HEK293 (cell line): ENCODE measurements at regions not wholly inside any gene's neighbourhood (a gene's known extent, or its start where the extent isn't known, plus 50 kb on each side); places are given as distances from the start of the nearest gene placed in this dataset.

Experiments used
- GLIS1 ChIP-seq: fragments of 450-650 bp; formaldehyde crosslinking; IDR thresholded peaks from 2 replicates; pipeline ENCODE4 v1.5.1; 2016; ENCODE audit warnings: missing biosample characterization, missing genetic modification characterization
- OSR2 ChIP-seq: fragments of 450-650 bp; formaldehyde crosslinking; IDR thresholded peaks from 2 replicates; pipeline ENCODE4 v1.5.1; 2016; ENCODE audit warnings: missing biosample characterization, missing genetic modification characterization
- PRDM1 ChIP-seq: fragments of 450-650 bp; formaldehyde crosslinking; IDR thresholded peaks from 2 replicates; pipeline ENCODE4; 2016; ENCODE audit warnings: missing biosample characterization, missing genetic modification characterization
- RBAK ChIP-seq: fragments of 450-650 bp; formaldehyde crosslinking; IDR thresholded peaks from 2 replicates; pipeline ENCODE4 v1.5.1; 2016; ENCODE audit warnings: missing biosample characterization, missing genetic modification characterization
- SCRT2 ChIP-seq: fragments of 450-650 bp; formaldehyde crosslinking; IDR thresholded peaks from 2 replicates; pipeline ENCODE4 v1.5.1; 2016; ENCODE audit warnings: missing biosample characterization, missing genetic modification characterization
- SP7 ChIP-seq: fragments of 450-650 bp; formaldehyde crosslinking; IDR thresholded peaks from 2 replicates; pipeline ENCODE4 v1.5.1; 2016; ENCODE audit warnings: missing biosample characterization, missing genetic modification characterization
- TRIM28 ChIP-seq: IDR thresholded peaks from 2 replicates; pipeline ENCODE4 v1.6.1; 2011; ENCODE audit warnings: low read length, control low read depth, borderline replicate concordance
- ZBTB1 ChIP-seq: fragments of 450-650 bp; formaldehyde crosslinking; IDR thresholded peaks from 2 replicates; pipeline ENCODE4 v1.5.1; 2016; ENCODE audit warnings: missing biosample characterization, missing genetic modification characterization
- ZBTB20 ChIP-seq: fragments of 450-650 bp; formaldehyde crosslinking; IDR thresholded peaks from 2 replicates; pipeline ENCODE4 v1.5.1; 2016; ENCODE audit warnings: missing biosample characterization, missing genetic modification characterization
- ZBTB48 ChIP-seq: fragments of 450-650 bp; formaldehyde crosslinking; IDR thresholded peaks from 2 replicates; pipeline ENCODE4 v1.5.1; 2016; ENCODE audit warnings: missing biosample characterization, missing genetic modification characterization
- ZFP3 ChIP-seq: fragments of 450-650 bp; formaldehyde crosslinking; IDR thresholded peaks from 2 replicates; pipeline ENCODE4 v1.5.1; 2016; ENCODE audit warnings: low read depth, missing biosample characterization, missing genetic modification characterization
- ZFP69B ChIP-seq: fragments of 450-650 bp; formaldehyde crosslinking; IDR thresholded peaks from 2 replicates; pipeline ENCODE4 v1.5.1; 2016; ENCODE audit warnings: missing biosample characterization, missing genetic modification characterization
- ZIC2 ChIP-seq: fragments of 450-650 bp; formaldehyde crosslinking; IDR thresholded peaks from 2 replicates; pipeline ENCODE4 v1.5.1; 2016; ENCODE audit warnings: missing biosample characterization, missing genetic modification characterization
- ZNF10 ChIP-seq: fragments of 450-650 bp; formaldehyde crosslinking; IDR thresholded peaks from 2 replicates; pipeline ENCODE4 v1.5.1; 2017; ENCODE audit warnings: missing biosample characterization, missing genetic modification characterization
- ZNF114 ChIP-seq: fragments of 450-650 bp; formaldehyde crosslinking; IDR thresholded peaks from 2 replicates; pipeline ENCODE4 v1.5.0; 2017; ENCODE audit warnings: missing biosample characterization, missing genetic modification characterization
- ZNF174 ChIP-seq: fragments of 450-650 bp; formaldehyde crosslinking; IDR thresholded peaks from 2 replicates; pipeline ENCODE4 v1.5.0; 2017; ENCODE audit warnings: missing biosample characterization, mild to moderate bottlenecking, missing genetic modification characterization
- ZNF2 ChIP-seq: fragments of 450-650 bp; formaldehyde crosslinking; IDR thresholded peaks from 2 replicates; pipeline ENCODE4 v1.5.1; 2016; ENCODE audit warnings: missing biosample characterization, missing genetic modification characterization
- ZNF292 ChIP-seq: fragments of 450-650 bp; formaldehyde crosslinking; IDR thresholded peaks from 2 replicates; pipeline ENCODE4 v1.5.1; 2016; ENCODE audit warnings: low read depth, missing biosample characterization, missing genetic modification characterization, borderline replicate concordance
- ZNF335 ChIP-seq: fragments of 450-650 bp; formaldehyde crosslinking; conservative IDR thresholded peaks from 2 replicates; pipeline ENCODE4 v1.5.1; 2016; ENCODE audit warnings: missing biosample characterization, missing genetic modification characterization
- ZNF501 ChIP-seq: fragments of 450-650 bp; formaldehyde crosslinking; IDR thresholded peaks from 2 replicates; pipeline ENCODE4 v1.5.1; 2016; ENCODE audit warnings: missing biosample characterization, missing genetic modification characterization
- ZNF558 ChIP-seq: fragments of 450-650 bp; formaldehyde crosslinking; IDR thresholded peaks from 2 replicates; pipeline ENCODE4 v1.5.1; 2016; ENCODE audit warnings: missing biosample characterization, missing genetic modification characterization
- ZNF623 ChIP-seq: fragments of 450-650 bp; formaldehyde crosslinking; IDR thresholded peaks from 2 replicates; pipeline ENCODE4 v1.5.1; 2016; ENCODE audit warnings: missing biosample characterization, missing genetic modification characterization
- ZNF660 ChIP-seq: fragments of 450-650 bp; IDR thresholded peaks from 2 replicates; pipeline ENCODE4 v1.5.1; 2018; ENCODE audit warnings: missing biosample characterization, mild to moderate bottlenecking, missing genetic modification characterization
- ZNF701 ChIP-seq: fragments of 450-650 bp; formaldehyde crosslinking; IDR thresholded peaks from 2 replicates; pipeline ENCODE4 v1.5.1; 2016; ENCODE audit warnings: missing biosample characterization, missing genetic modification characterization
- ZNF776 ChIP-seq: fragments of 450-650 bp; formaldehyde crosslinking; IDR thresholded peaks from 2 replicates; pipeline ENCODE4 v1.5.0; 2017; ENCODE audit warnings: missing biosample characterization, missing genetic modification characterization, borderline replicate concordance
- ZSCAN23 ChIP-seq: fragments of 450-650 bp; formaldehyde crosslinking; IDR thresholded peaks from 2 replicates; pipeline ENCODE4 v1.5.1; 2016; ENCODE audit warnings: missing biosample characterization, missing genetic modification characterization
- ZSCAN30 ChIP-seq: fragments of 450-650 bp; IDR thresholded peaks from 2 replicates; pipeline ENCODE4 v1.5.1; 2018; ENCODE audit warnings: missing biosample characterization, mild to moderate bottlenecking, missing genetic modification characterization, moderate library complexity
- ZXDB ChIP-seq: fragments of 450-650 bp; formaldehyde crosslinking; IDR thresholded peaks from 2 replicates; pipeline ENCODE4 v1.5.1; 2016; ENCODE audit warnings: missing biosample characterization, missing genetic modification characterization
- TF ChIP-seq, protein P1 (sequence below): fragments of 450-650 bp; formaldehyde crosslinking; IDR thresholded peaks from 2 replicates; pipeline ENCODE4 v1.5.1; 2017; ENCODE audit warnings: missing biosample characterization, missing genetic modification characterization
- TF ChIP-seq, protein P2 (sequence below): fragments of 450-650 bp; formaldehyde crosslinking; IDR thresholded peaks from 2 replicates; pipeline ENCODE4 v1.5.1; 2016; ENCODE audit warnings: missing biosample characterization, missing genetic modification characterization, low read depth
- TF ChIP-seq, protein P3 (sequence below): fragments of 450-650 bp; formaldehyde crosslinking; IDR thresholded peaks from 2 replicates; pipeline ENCODE4 v1.5.1; 2016; ENCODE audit warnings: missing biosample characterization, missing genetic modification characterization
- TF ChIP-seq, protein P4 (sequence below): fragments of 450-650 bp; IDR thresholded peaks from 2 replicates; pipeline ENCODE4 v1.5.1; 2018; ENCODE audit warnings: missing biosample characterization, mild to moderate bottlenecking, missing genetic modification characterization
- TF ChIP-seq, protein P5 (sequence below): fragments of 450-650 bp; formaldehyde crosslinking; IDR thresholded peaks from 2 replicates; pipeline ENCODE4 v1.5.1; 2016; ENCODE audit warnings: missing biosample characterization, missing genetic modification characterization
- TF ChIP-seq, protein P6 (sequence below): fragments of 450-650 bp; formaldehyde crosslinking; IDR thresholded peaks from 2 replicates; pipeline ENCODE4 v1.5.1; 2017; ENCODE audit warnings: missing biosample characterization, missing genetic modification characterization

DNA sequence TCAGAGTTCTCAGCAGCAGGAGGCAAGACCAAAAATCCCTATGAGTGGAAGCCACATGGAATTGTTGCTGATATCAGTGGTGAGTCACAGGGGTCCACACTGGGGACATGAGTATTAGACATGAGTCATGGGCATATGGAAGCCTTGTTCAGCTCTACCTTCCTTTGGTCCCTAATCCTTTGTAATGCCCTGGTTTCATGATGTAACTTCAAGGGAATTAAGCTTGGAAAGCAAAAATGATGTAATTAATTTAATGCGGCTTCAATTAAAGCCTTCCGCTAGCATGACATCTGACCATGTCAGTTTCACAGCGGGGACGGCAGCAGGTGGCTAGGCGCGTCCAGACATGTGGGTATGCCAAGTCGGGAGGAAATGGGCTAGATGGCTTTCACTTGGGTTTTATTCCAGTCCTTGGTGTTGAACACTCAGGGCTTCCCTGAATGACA is 176.1 kb upstream of the RGMA start (continued):
- TF ChIP-seq ZBTB20 (tag by site-specific recombination): no peak
- no peak for TF ChIP-seq ZSCAN30 (tag by site-specific recombination)
- TF ChIP-seq, protein P1, sequence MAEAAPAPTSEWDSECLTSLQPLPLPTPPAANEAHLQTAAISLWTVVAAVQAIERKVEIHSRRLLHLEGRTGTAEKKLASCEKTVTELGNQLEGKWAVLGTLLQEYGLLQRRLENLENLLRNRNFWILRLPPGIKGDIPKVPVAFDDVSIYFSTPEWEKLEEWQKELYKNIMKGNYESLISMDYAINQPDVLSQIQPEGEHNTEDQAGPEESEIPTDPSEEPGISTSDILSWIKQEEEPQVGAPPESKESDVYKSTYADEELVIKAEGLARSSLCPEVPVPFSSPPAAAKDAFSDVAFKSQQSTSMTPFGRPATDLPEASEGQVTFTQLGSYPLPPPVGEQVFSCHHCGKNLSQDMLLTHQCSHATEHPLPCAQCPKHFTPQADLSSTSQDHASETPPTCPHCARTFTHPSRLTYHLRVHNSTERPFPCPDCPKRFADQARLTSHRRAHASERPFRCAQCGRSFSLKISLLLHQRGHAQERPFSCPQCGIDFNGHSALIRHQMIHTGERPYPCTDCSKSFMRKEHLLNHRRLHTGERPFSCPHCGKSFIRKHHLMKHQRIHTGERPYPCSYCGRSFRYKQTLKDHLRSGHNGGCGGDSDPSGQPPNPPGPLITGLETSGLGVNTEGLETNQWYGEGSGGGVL: no peak
- TF ChIP-seq RBAK (tag by site-specific recombination): no peak
- TF ChIP-seq ZNF10 (tag by site-specific recombination): no peak
- peak; percentile 62; the same call in 1 of the 2 replicates for TF ChIP-seq ZBTB48 (tag by site-specific recombination)
- TF ChIP-seq ZNF335: peak; percentile 67
- no peak for TF ChIP-seq ZNF174 (tag by site-specific recombination)
- TF ChIP-seq ZNF776 (tag by site-specific recombination): no peak
- no peak for TF ChIP-seq ZNF114 (tag by site-specific recombination)
- TF ChIP-seq ZNF2: no peak
- TF ChIP-seq ZSCAN23: no peak
- TF ChIP-seq ZNF660 (tag by site-specific recombination): peak; percentile 87
- TF ChIP-seq ZNF501 (tag by site-specific recombination): no peak
- TF ChIP-seq ZNF558: peak; percentile 68; the same call in 1 of the 2 replicates
- TF ChIP-seq PRDM1 (tag by site-specific recombination): no peak
- 0 out of 2 replicates have a peak, but pooled peaks have one; percentile 16 for TF ChIP-seq GLIS1 (tag by site-specific recombination)
- no peak for TF ChIP-seq ZFP3 (tag by site-specific recombination)
- peak; percentile 94 for TF ChIP-seq SCRT2 (tag by site-specific recombination)
- TF ChIP-seq ZFP69B (tag by site-specific recombination): 0 out of 2 replicates have a peak, but pooled peaks have one; percentile 31
- no peak for TF ChIP-seq ZNF701 (tag by site-specific recombination)
- TF ChIP-seq, protein P2, sequence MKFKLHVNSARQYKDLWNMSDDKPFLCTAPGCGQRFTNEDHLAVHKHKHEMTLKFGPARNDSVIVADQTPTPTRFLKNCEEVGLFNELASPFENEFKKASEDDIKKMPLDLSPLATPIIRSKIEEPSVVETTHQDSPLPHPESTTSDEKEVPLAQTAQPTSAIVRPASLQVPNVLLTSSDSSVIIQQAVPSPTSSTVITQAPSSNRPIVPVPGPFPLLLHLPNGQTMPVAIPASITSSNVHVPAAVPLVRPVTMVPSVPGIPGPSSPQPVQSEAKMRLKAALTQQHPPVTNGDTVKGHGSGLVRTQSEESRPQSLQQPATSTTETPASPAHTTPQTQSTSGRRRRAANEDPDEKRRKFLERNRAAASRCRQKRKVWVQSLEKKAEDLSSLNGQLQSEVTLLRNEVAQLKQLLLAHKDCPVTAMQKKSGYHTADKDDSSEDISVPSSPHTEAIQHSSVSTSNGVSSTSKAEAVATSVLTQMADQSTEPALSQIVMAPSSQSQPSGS: peak; percentile 86
- no peak for TF ChIP-seq ZXDB (tag by site-specific recombination)
- TF ChIP-seq, protein P3, sequence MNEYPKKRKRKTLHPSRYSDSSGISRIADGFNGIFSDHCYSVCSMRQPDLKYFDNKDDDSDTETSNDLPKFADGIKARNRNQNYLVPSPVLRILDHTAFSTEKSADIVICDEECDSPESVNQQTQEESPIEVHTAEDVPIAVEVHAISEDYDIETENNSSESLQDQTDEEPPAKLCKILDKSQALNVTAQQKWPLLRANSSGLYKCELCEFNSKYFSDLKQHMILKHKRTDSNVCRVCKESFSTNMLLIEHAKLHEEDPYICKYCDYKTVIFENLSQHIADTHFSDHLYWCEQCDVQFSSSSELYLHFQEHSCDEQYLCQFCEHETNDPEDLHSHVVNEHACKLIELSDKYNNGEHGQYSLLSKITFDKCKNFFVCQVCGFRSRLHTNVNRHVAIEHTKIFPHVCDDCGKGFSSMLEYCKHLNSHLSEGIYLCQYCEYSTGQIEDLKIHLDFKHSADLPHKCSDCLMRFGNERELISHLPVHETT (tag by site-specific recombination): no peak; the same call in 1 of the 2 replicates
- peak; percentile 87 for TF ChIP-seq ZIC2 (tag by site-specific recombination)
- TF ChIP-seq, protein P4, sequence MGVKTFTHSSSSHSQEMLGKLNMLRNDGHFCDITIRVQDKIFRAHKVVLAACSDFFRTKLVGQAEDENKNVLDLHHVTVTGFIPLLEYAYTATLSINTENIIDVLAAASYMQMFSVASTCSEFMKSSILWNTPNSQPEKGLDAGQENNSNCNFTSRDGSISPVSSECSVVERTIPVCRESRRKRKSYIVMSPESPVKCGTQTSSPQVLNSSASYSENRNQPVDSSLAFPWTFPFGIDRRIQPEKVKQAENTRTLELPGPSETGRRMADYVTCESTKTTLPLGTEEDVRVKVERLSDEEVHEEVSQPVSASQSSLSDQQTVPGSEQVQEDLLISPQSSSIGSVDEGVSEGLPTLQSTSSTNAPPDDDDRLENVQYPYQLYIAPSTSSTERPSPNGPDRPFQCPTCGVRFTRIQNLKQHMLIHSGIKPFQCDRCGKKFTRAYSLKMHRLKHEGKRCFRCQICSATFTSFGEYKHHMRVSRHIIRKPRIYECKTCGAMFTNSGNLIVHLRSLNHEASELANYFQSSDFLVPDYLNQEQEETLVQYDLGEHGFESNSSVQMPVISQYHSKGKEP (tag by site-specific recombination): no peak
- TF ChIP-seq, protein P5, sequence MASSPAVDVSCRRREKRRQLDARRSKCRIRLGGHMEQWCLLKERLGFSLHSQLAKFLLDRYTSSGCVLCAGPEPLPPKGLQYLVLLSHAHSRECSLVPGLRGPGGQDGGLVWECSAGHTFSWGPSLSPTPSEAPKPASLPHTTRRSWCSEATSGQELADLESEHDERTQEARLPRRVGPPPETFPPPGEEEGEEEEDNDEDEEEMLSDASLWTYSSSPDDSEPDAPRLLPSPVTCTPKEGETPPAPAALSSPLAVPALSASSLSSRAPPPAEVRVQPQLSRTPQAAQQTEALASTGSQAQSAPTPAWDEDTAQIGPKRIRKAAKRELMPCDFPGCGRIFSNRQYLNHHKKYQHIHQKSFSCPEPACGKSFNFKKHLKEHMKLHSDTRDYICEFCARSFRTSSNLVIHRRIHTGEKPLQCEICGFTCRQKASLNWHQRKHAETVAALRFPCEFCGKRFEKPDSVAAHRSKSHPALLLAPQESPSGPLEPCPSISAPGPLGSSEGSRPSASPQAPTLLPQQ (tag by site-specific recombination): peak; percentile 49; the same call in 1 of the 2 replicates
- TF ChIP-seq, protein P6, sequence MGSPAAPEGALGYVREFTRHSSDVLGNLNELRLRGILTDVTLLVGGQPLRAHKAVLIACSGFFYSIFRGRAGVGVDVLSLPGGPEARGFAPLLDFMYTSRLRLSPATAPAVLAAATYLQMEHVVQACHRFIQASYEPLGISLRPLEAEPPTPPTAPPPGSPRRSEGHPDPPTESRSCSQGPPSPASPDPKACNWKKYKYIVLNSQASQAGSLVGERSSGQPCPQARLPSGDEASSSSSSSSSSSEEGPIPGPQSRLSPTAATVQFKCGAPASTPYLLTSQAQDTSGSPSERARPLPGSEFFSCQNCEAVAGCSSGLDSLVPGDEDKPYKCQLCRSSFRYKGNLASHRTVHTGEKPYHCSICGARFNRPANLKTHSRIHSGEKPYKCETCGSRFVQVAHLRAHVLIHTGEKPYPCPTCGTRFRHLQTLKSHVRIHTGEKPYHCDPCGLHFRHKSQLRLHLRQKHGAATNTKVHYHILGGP (tag by site-specific recombination): peak; percentile 60; the same call in 1 of the 2 replicates
- TF ChIP-seq ZNF623 (tag by site-specific recombination): no peak
- TF ChIP-seq SP7: peak; percentile 84
- TF ChIP-seq TRIM28: no peak
- TF ChIP-seq OSR2 (tag by site-specific recombination): no peak
- TF ChIP-seq ZNF292: no peak
- no peak for TF ChIP-seq ZBTB1 (tag by site-specific recombination)
